Hepatocyte (in vitro differentiated cells): ENCODE measurements at regions not wholly inside any gene's neighbourhood (a gene's known extent, or its start where the extent isn't known, plus 50 kb on each side); places are given as distances from the start of the nearest gene placed in this dataset.

Experiments
- CTCF ChIP-seq: fragments of 200-600 bp; sonication (generic); IDR thresholded peaks from 2 replicates; pipeline ENCODE4 v1.5.1; 2016; ENCODE audit warnings: antibody characterized with exemption, mild to moderate bottlenecking; ENCODE audit not compliant: poor library complexity
- EZH2 ChIP-seq: fragments of 200-600 bp; sonication (generic); IDR thresholded peaks from 2 replicates; pipeline ENCODE4 v1.6.1; 2016; ENCODE audit warnings: antibody characterized with exemption, mild to moderate bottlenecking, borderline replicate concordance
- EZH2phosphoT487 ChIP-seq: fragments of 200-600 bp; sonication (generic); IDR thresholded peaks from one replicate; pipeline ENCODE4 v1.6.1; 2018; ENCODE audit warnings: antibody characterized with exemption, mild to moderate bottlenecking, low read depth, moderate library complexity; ENCODE audit not compliant: unreplicated experiment, severe bottlenecking

- TF ChIP-seq CTCF: no peak
- no peak for TF ChIP-seq EZH2
- TF ChIP-seq EZH2phosphoT487: no peak
These were observed 130.3 kb upstream of the FOXF1 start for GRCh38 chr16:86380030-86380429.
